G401.6 (cell line): ENCODE measurements at regions not wholly inside any gene's neighbourhood (a gene's known extent, or its start where the extent isn't known, plus 50 kb on each side); places are given as distances from the start of the nearest gene placed in this dataset.
"Not testable (repeated sequence)": the region's sequence is repeated elsewhere in the genome, so short reads cannot be mapped to it uniquely, and the experiment has no call there.

Experiments used
- FAIRE-seq: peaks from 2 replicates; lab custom pipeline; 2012; peaks lifted over from hg19 to GRCh38; lab: Jason Lieb, UNC

DNA sequence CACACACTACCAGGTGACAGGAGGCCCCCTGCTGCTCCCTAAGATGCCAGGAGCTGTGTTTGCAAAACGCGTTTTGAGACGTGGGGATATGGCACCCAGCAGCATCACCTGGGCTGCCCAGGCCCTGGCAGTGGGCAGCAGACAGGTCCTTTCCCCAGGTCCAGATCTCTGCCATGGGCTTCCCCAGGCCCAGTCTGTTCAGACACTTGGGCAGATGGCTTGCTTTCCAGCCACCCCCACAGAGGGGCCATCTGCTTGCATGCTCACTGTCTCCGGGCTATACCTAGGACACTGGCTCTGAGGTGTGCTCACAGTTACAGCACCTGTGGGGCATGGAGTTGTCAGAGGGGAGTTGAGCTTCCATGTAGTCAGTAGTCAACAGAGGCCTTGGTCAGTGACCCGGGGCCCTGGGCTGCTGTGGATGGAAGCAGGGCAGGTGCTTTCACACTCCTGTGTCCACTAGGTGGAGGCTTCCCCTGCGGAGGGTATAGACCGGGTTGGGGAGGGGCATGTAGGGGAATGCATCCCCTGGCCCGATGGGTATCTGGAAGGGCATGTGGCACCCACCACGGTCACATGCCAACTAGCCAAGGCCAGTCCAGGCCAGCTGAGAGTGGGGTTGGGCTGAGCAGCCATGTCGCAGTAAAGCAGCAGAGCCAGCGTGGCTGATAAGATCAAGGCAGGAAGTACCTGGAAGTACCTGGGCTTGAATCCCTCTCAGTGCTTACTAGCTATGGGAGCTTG is 185.4 kb upstream of the SLC24A3 start:
- no peak for FAIRE-seq

DNA sequence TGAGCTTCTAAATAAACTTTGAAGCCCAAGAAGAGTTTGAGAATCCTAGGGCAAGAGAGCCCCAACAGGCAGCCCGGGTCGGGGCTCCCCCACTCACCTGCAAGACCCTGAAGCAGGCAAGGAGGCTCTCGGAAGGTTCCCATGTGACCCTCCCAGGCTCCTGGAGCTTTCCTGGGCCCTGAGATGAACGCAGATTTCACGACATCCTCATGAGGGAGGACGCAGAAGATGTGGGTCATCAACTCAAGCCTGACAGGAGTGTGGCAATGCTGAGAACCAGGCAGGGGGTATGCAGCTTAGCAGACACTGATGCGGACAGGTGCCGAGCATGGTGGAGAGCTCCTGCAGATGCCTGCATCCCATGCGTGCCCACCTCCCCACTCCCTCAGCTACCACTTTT is 184.5 kb upstream of the SLC24A3 start:
- no peak for FAIRE-seq

DNA sequence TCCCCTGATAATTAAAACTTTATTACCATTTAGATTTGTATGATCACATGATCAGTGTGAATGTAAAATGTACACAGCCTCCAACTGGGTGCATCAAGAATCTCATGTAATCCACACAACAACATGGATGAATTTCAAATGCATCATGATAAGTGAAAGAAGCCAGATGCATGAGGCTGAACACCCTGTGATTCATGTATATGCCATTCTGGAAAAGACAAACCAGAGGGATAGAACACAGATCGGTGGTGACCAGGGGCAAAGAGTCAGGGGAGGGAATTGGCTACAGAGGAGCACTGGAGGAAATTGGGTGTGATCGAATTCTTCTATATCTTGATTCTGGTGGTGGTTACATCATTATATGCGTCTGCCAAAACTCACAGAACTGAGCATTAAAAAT is 170.7 kb upstream of the SLC24A3 start:
- FAIRE-seq = no peak

DNA sequence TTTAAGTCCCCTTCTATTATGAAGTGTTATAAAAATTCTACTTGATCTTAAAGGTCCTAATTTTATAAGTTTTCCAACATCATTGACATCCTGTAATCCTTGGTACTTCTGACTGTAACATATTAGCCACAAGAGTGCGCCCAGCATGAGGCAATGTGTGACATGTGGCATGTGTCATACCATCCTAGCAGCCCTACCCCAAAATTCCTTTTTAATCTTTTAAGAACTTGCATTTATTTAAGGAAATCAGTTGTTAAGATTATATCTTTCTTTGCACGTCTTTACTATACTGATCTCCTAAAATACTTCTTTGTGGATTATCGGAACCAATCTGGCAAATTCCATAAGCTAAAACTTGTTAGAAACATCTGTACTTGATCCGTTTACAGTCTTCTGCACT is 167.1 kb upstream of the SLC24A3 start:
- no peak for FAIRE-seq

DNA sequence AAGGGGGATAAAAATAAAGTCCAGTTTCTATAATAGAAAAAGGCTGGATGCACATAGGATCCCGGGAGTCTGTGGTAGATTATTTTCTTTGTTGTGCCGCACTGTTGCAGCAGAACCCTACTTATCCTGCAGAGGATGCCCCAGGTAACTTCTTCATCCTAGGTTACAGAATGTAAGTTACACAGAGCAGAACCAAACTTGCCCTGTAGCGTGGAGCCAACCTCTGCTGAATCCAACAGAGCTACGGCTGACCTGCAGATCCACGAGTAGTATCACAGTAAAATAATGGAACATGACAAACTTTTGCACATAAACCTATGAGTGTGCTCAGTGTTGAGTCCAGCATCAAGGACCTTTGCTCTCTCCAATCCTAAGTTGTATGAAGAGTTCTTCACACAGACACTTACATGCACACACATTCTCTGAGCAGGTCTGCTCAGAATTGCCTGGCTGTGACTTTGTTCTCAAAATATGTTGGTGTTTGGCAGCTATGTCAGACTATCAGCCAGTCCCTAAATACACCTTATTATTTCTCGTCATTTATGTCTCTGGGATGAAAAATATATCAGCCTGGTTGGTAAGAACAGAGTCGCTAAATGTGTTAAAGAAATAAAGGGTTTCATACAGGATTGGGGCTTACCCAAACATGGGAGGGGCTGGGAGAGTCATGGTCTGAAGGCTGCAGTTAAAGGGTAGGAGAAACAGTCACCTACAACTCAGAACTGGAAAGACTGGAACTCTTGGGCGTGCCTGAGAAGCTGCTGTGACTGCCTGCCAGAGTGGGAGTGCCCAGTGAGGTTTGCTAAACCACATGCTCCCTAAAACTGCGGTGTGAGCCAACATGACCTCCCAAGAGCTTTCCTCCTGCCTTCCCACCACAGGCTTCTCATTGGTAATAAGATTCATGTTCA is 165.1 kb upstream of the SLC24A3 start:
- no peak for FAIRE-seq

DNA sequence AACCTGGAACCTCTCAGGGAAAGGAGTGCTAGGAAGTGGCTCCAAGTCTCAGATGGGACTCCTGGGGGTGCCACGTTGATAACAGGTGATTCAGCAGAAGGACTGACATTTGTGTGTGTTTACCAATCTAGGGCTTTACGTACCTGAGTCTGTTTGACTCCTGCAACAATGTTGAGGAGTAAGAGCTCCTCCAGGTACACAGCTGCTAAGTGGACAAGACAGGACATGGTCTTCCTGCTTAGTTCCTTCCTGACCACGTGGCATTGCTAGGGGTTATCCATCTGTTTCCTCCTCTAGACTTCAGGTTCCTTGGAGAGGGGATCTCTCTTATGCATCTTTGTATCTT is 164.5 kb upstream of the SLC24A3 start:
- no peak for FAIRE-seq

DNA sequence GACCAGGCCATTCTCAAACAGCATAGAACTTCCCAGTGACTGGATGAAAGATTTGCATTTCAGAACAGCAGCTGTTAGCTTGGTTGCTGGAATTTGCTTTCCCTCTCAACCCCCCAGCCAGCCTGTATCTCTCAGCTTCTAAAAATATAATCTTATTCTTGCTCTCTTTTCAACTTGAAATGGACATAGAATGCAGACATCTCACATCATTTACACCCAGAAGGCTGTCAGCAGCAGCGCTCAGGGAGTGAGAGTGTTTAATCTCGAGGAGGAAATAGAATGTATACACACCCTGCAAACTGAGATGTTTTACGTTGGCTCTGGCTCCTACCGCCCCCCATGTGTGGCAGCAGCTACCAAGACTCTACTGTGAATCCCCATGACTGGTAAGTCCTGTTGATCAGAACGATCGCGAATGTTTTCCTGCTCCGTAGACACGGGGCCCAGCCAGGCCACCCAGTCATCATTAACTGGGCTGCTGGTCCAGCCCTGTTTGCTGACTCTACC is 163.4 kb upstream of the SLC24A3 start:
- no peak for FAIRE-seq

DNA sequence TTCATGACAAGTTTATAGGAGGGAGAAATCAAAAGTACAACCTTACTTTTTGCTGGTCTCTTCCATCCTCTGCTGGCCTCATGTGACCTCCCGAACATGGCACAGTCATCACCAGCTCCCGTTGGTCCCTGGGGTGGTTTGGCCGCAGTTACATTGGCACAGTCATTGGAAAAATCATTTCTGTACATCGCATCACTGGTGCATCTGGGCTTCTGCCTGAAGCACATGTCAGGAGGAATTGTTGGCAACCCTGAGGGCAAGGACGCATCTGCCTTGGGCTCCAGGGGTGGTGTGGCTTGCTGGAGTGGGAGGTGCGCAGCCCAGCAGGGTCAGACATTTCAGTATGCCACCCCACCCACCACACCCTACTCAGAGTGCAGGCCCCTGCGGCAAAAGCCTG is 162.9 kb upstream of the SLC24A3 start:
- FAIRE-seq = no peak

DNA sequence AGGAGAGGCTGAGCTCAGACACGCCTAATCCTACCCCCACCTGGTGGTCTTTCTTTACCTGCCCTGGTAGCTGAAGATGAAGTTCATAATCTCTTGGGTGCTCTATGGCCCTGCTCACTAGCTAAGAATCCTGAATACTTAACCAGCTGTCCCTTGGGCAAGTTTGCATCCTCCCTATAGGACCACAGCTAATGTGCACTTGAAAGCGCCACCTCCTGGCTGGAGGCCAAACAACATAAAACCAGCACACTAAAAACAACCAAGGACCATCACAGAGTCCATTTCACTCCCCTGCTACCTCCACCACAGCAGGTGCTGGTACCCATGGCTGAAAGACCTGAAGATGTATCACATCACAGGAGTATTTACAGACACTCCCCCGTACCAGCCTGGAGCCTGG is 155.5 kb upstream of the SLC24A3 start:
- FAIRE-seq = no peak

DNA sequence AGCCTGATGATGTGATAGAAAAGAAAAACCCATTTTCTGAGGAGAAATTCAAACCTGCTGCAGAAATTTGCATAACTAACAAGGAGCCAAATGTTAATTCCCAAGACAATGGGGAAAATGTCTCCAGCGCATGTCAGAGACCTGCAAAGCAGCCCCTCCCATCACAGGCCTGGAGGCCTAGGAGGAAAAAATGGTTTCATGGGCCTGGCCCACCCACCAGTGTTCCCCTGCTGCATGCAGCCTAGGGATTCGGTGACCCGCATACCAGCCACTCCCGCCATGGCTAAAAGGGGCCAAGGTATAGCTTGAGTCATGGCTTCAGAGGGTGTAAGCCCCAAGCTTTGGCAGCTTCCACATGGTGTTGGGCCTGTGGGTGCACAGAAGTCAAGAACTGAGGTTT is 147.7 kb upstream of the SLC24A3 start:
- FAIRE-seq = not testable (repeated sequence)

DNA sequence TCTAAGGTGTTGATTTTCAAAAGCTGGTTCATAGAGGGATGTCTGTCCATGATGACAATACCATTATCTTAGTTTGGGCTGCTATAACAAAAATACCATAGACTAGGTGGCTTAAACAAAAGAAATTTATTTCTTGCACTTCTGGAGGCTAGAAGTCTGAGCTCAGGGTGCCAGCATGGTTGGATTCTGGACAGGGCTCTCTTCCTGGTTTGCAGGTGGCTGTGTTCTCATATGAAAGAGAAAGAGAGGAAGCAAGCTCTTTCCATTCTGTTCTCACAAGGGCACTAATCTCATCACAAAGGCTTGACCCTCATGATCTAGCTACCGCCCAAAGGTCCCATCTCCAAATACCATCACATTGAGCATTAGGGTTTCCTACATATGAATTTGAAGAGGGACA is 144.5 kb upstream of the SLC24A3 start:
- no peak for FAIRE-seq

DNA sequence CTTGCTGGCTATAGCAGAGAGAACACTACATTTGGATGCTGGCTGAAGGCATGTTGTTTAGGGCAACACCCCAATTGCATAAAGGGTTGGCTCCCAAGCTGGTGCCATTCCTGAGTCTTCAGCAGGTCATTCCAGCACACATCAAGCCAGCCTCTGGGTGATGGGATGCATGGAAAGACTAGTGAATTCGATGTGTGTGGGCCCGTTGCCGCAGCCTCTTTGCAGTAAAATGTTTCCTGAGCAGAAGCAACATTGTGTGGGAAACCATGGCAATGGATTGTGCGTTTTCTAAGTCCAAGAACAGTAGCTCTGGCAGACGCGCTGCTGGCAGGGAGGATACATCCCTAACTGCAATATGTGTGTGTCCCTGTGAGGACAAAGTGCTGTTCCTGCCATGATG is 142.4 kb upstream of the SLC24A3 start:
- no peak for FAIRE-seq

DNA sequence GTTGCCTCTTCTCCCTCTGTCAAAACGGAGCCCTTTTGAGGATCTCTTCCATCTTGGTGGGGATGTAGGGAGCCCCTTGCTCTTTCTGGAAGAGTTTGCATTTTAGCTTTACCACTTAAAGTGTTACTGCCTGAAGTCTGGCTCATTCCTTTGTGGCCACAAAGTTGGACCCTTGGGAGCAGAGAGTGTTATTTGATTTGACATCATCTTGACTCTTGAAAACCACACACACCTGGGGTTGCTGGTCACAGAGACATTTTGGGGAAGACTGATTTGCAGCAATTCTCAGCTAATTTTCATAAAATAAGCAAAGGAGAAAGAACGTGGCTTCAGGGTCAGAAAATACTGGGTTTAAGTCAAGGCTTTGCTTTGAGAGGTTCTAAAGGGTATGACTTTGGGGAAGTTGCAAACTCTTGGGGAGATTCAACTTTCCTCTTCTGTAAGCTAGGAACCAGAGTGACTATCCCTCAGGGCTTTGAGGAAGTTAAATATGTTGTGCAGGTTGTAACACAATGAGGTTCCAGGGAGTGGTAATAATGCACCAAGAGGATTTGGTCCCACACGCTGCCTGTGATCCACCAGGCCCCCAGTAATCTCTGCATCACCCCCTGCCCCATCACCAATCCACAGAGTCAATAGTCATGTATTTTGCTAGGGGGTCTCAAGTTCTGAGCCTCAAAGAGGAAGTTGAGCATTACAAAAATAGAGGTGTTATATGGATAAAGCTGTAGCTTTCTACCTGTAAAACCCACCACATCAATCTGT is 141.6 kb upstream of the SLC24A3 start:
- no peak for FAIRE-seq

DNA sequence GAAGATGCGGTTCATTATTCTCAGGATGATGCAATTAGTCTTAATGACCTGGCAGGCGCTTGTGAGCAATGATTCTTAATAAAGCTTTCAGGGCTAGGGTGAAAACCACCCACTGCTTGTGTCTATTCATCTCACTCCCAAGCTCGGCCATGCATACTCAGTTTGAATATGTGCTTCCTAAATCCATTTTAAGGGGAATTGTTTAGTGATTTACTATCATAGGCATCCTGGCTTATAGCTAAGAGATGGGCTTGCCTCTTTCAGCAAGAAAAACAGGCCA is 141.1 kb upstream of the SLC24A3 start:
- no peak for FAIRE-seq

DNA sequence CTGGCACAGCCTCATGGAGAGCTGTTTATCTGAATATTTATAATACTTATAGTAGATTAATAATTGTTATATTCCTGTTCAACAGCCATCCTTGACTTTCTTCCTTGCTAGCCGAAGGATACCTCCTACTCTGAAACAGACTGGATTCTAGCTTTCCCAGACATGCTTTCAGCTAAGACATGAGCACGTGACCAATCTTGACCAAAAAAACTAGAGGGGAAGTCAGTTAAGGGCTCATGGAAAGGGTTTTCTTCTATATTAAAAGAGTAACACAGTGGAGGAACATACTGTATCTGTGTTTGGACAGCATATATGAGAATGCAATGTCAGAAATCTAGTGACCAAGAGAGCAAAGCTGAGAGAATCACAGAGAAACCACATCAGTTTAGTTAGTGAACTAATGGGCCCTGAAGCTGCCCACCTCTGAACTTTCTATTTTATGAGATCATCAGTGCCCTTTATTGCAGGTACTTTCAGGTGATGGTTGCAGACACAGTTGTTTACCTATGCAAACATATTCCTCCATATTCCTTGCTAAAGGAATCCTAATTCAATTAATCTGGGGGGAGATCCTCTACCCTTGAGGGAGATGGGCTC is 140.4 kb upstream of the SLC24A3 start:
- no peak for FAIRE-seq

DNA sequence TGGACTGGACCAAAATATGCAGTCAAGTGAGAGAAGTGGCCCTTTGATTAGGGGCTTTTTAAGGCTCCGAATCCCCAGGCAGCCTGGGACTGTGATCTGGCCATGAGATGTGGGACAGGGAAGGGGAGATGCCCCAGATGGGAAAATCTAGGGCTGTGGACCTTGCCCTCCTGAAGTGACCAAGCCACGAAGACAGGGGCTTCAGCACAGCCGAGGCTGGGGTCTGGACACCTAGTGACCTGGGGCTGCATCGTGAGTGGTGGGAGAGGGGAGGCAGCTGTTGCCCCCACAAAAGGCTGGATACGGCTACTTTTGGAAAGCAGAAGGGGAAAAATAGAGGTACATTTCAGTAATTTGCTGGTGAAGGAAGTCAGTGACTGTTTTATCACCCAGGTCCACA is 139.5 kb upstream of the SLC24A3 start:
- no peak for FAIRE-seq

DNA sequence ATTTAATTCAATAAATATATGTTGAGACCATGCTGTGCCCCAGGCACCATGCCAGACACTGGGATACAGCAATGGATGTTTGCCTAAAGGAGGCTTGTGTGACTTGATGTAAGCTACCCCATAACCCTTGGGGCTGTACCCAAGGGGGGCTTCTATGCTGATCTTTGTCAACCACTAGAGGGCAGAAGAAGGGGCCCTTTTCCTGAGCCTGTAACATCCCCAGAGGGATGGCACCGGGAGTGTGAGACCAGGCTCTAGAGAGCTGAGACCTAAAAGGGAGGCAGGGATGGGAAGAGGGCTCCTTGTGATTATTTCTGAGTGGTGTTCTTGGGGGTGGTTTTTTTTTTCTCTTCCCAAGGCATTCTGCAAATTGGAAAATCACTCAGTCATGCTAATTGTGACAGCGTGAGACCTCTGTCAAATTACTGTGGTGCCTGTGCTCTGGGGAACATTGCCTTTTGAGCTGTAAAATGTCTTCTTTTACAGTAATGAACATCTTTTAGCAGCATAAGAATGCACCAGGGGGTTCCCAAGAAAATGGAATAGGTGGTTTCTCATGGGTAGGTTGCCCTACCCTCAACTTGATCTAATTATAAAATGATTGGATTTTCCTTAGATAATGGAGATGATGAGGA is 138.7 kb upstream of the SLC24A3 start:
- FAIRE-seq = no peak

DNA sequence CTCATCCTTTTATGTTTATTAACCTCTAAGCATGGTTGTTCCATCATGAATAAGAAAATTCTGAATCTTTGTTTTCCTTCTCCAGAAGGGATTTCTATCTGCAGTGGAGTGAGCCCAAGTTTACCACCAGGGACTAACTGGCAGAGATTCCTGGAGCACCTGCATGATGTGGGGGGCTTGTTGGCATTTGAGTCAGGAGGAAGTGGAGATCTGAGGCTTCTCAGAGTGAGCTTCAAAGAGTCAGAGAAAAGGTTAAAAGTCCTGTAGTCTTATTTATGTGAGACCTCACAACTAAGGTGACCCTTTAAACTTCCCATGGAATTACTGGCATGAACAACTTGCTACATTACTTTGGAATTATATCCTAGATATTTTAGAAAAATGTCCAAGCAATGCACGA is 138.1 kb upstream of the SLC24A3 start:
- no peak for FAIRE-seq

DNA sequence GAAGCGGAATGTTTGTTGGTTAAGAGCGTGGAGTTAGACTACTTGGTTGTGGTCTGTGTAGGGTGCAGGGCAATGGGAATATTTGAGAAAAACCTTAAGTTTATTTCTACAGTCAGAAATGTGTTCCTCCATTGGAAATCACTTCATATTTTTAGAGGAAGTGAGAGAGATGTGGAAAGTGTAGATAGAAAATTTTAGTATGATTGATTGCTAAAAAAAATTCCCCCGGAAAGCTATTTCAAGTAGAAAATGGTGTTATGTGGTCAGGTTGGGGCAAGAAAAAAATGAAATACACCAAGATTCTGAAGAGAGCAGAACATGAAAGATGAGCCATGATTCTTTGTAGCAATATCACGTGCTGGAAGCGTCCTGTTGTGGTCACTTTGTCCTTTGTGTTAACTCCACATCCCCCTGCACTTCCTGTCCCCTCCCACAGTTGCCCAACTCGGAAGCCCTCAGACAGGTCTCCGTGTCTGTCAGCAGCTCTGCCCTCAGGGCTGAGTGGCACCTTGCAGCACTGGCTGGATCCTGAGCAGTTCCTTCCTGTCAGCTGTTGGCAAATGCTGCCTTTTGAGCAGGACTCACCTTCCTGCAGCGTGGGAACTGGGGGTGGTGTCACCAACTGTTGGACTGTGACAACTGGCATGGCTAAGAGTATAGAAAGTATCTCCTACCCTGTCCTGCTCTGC is 137.5 kb upstream of the SLC24A3 start:
- FAIRE-seq = no peak

DNA sequence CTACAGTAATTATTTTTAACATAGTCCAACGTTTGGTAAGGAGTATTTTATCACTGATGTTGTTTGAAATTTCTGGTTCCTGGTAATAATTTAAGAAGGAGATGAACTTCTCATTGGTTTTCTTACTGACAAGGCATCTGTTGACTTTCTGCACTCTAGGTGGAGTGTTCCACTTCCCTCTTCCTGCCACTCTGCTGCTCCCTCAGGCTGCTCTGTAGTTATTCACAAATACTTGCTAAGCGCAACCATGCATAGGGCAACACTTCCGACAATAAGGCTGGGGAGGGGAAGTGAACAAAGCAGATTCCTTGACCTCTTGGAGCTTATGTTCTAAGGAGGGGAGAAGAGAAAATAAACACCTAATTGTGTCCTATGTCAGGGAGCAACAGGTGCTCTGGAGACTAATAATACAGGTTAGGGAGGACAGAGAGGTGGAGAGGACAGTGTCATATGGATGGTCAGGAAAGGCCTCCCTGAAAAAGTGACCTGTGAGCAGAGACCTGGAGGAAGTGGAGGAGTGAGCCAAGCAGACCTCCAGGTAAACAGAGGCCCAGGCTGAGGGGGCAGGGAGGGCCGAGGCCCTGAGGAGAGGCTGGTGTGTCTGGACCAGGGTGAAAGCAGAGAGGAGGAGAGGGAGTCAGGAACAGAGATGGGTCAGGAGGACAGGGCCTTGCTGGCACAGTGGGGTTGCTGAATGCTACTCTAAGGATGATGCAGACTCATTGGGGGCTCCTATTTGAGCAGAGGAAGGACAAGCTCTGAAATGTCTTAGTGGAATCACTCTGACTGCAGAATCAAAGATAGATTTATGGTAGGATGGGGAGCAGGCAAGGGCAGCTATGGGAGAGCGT is 134.8 kb upstream of the SLC24A3 start:
- FAIRE-seq = no peak
